Lung (tissue), 11 donors: ENCODE measurements at regions not wholly inside any gene's neighbourhood (a gene's known extent, or its start where the extent isn't known, plus 50 kb on each side); places are given as distances from the start of the nearest gene placed in this dataset.

Experiments used
- ATAC-seq: fragments of 200-7000 bp; cut with Tn5 transposase; one replicate; pipeline ENCODE4 v1.9.1; 2020; ENCODE audit warnings: moderate number of reproducible peaks; ENCODE audit not compliant: insufficient read depth, low FRiP score
- DNase-seq, 3 donors: peaks; one replicate each; pipeline ENCODE4 v3.0.0-alpha.2; 2013 to 2017
- H3K27ac ChIP-seq, 2 donors: one replicate each; pipeline ENCODE4 v1.5.1; 2013; ENCODE audit warnings: mild to moderate bottlenecking in 2 of 2, moderate library complexity in 2 of 2, control low read depth in 1 of 2, inconsistent platforms in 1 of 2, low read depth in 1 of 2, low read length in 1 of 2
- H3K27me3 ChIP-seq, 3 donors: one replicate each; pipeline ENCODE4 v1.5.1; 2013; ENCODE audit warnings: low read length in 2 of 3; ENCODE audit not compliant: control insufficient read depth in 3 of 3, insufficient read depth in 3 of 3
- H3K36me3 ChIP-seq, 4 donors: one replicate each; pipeline ENCODE4 v1.5.1; 2013; ENCODE audit warnings: low read length in 4 of 4, mild to moderate bottlenecking in 1 of 4, moderate library complexity in 1 of 4; ENCODE audit not compliant: control insufficient read depth in 4 of 4, insufficient read depth in 4 of 4
- H3K4me1 ChIP-seq, 5 donors: one replicate each; pipeline ENCODE4 v1.5.1; 2013; ENCODE audit warnings: low read length in 5 of 5, mild to moderate bottlenecking in 2 of 5, moderate library complexity in 1 of 5; ENCODE audit not compliant: control insufficient read depth in 5 of 5, insufficient read depth in 5 of 5
- H3K4me3 ChIP-seq: one replicate; pipeline ENCODE4 v1.5.1; 2013; ENCODE audit warnings: mild to moderate bottlenecking, control low read depth, moderate library complexity
- H3K9ac ChIP-seq, 2 donors: one replicate each; pipeline ENCODE4 v1.5.1; 2013; ENCODE audit warnings: low read length in 2 of 2, control low read depth in 1 of 2; ENCODE audit not compliant: insufficient read depth in 1 of 2
- H3K9me3 ChIP-seq, 4 donors: one replicate each; pipeline ENCODE4 v1.5.1; 2013; ENCODE audit warnings: low read length in 3 of 4, mild to moderate bottlenecking in 1 of 4, moderate library complexity in 1 of 4; ENCODE audit not compliant: control insufficient read depth in 4 of 4, insufficient read depth in 3 of 4
- whole genome bisulfite sequencing, 2 donors: extraction: QIAGEN DNeasy Blood & Tissue Kit; methylation state at CpG; one replicate each; pipeline ENCODE4 v1.1.7; 2013; 5-methylcytosine and 5-hydroxymethylcytosine counted together
- TF ChIP-seq, protein P1 (sequence below): IDR thresholded peaks from 2 replicates; pipeline ENCODE4 v1.5.1; 2012; ENCODE audit warnings: mild to moderate bottlenecking; ENCODE audit errors: control extremely low read depth, extremely low read depth
- donor health status: control.
- donor health status: control.
- donor health status: Bipolar disorder and iron deficiency.
- donor health status: healthy.
- donor health status: DM: yes; HTN: yes; CAD: no.

DNA sequence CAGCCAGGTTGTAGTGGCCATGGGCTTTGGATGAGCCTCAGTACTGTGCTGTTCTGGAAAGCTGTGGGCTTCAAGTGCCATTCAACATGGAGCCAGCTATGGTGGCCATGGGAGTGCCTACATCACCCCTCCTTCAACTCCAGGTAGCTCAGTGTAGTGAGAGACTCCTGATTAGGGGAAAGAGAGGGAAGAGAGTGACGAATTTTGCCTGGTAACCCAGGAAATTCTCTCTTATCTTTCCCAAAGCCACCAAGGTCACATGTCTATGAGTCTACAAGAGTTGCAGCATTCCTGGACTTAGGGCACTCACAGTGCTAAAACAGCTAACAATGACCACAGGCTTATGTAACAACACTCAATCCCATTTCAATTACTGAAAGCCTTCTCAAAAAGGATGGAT, 81.7 kb upstream of the SPTLC1 start:
- DNase-seq (no peak), ATAC-seq (no peak)
- H3K4me3 ChIP-seq, result no peak overlapping the region
- no peak overlapping the region for H3K27ac ChIP-seq
- H3K9ac ChIP-seq, result no peak overlapping the region
- H3K36me3 ChIP-seq, result no peaks in the 10 kb centered on the region
- no peaks in the 10 kb centered on the region for H3K27me3 ChIP-seq
- peaks cover 0 to 8% (median 2%) of the 10 kb centered on the region in 4 donors for H3K9me3 ChIP-seq
- H3K4me1 ChIP-seq, result no peaks in the 10 kb centered on the region
- TF ChIP-seq, protein P1, sequence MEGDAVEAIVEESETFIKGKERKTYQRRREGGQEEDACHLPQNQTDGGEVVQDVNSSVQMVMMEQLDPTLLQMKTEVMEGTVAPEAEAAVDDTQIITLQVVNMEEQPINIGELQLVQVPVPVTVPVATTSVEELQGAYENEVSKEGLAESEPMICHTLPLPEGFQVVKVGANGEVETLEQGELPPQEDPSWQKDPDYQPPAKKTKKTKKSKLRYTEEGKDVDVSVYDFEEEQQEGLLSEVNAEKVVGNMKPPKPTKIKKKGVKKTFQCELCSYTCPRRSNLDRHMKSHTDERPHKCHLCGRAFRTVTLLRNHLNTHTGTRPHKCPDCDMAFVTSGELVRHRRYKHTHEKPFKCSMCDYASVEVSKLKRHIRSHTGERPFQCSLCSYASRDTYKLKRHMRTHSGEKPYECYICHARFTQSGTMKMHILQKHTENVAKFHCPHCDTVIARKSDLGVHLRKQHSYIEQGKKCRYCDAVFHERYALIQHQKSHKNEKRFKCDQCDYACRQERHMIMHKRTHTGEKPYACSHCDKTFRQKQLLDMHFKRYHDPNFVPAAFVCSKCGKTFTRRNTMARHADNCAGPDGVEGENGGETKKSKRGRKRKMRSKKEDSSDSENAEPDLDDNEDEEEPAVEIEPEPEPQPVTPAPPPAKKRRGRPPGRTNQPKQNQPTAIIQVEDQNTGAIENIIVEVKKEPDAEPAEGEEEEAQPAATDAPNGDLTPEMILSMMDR, result no peak
- WGBS, 2 donors, result 15 to 46% methylated on average over 1 of the region's 1 CpG

DNA sequence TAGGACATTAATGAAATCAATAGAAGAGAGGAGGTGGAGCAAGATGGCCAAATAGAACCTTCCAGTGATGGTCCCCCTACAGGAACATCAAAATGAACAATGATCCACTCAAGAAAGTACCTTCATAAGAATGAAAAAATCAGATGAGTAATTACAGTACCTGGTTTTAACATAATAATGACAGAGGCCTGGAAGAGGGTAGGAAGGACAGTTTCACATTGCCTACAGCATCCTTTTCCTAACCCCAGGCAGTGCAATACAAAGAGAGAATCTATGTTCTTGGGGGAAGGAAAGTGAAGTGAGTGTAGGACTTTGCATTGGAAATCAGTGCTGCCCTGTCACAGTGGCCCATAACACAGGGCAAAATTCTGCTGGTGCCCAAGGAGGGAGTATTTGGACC, 81.2 kb upstream of the SPTLC1 start:
- ATAC-seq, result no peak
- no peak overlapping the region for H3K4me3 ChIP-seq
- no peak for DNase-seq
- H3K4me1 ChIP-seq, result no peaks in the 10 kb centered on the region
- peaks cover 0 to 8% (median 2%) of the 10 kb centered on the region in 4 donors for H3K9me3 ChIP-seq
- no peak overlapping the region for H3K27ac ChIP-seq
- TF ChIP-seq, protein P1, result no peak
- H3K27me3 ChIP-seq, result no peaks in the 10 kb centered on the region
- H3K36me3 ChIP-seq, result no peaks in the 10 kb centered on the region
- H3K9ac ChIP-seq, result no peak overlapping the region

DNA sequence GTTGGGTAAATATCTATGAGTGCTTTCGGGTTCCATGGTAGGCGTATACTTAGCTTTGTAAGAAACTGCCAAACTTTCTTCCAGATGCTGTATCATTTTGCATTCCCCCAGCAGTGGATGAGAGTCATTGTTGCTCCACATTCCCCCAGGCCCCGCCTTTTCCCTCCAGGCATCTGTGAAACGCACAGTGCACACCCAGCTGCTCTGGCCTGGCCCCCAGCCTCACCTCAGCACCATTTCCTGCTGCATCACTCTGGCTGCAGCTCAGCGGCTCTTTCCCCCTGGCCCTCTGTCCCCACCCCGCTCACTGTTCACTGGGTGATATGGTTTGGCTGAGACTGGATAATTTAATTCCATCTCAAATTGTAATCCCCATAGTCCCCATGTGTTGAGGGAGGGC, 76.6 kb upstream of the SPTLC1 start:
- WGBS, 2 donors, result 62 to 63% methylated on average over 6 of the region's 6 CpGs
- Histone ChIP-seq H3K4me1 (peaks cover 0 to 2% (median 0%) of the 10 kb centered on the region in 5 donors), H3K27me3 (no peaks in the 10 kb centered on the region), H3K27ac (no peak overlapping the region), H3K9me3 (peaks cover 0 to 6% (median under 1%) of the 10 kb centered on the region in 4 donors), H3K9ac (no peak overlapping the region), H3K4me3 (no peak overlapping the region), H3K36me3 (no peaks in the 10 kb centered on the region)
- ATAC-seq (no peak), DNase-seq (no peak)
- TF ChIP-seq, protein P1, result no peak

DNA sequence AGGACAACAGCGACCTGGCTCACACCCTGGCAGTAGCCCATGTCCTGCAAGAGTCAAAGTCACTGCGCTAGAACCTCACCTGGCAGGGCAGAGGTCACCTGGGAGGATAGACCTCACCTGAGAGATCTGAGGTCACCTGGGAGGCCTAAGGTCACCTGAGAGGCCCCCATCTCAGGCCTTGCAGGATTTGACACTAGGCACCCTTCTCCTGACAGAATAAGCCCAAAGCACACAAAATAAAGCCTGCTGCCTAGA, 75.2 kb upstream of the SPTLC1 start:
- Histone ChIP-seq H3K4me3 (no peak overlapping the region), H3K4me1 (peaks cover 0 to 2% (median 0%) of the 10 kb centered on the region in 5 donors), H3K9me3 (peaks cover 0 to 4% (median 0%) of the 10 kb centered on the region in 4 donors), H3K27ac (no peak overlapping the region), H3K27me3 (no peaks in the 10 kb centered on the region), H3K9ac (no peak overlapping the region), H3K36me3 (no peaks in the 10 kb centered on the region)
- TF ChIP-seq, protein P1, result no peak
- no peak for ATAC-seq
- no peak for DNase-seq
- 83 to 85% methylated on average over 2 of the region's 2 CpGs for WGBS, 2 donors
